Mucosa of stomach (tissue), 1 donor: ENCODE measurements at regions not wholly inside any gene's neighbourhood (a gene's known extent, or its start where the extent isn't known, plus 50 kb on each side); places are given as distances from the start of the nearest gene placed in this dataset.
"Not testable (repeated sequence)": the region's sequence is repeated elsewhere in the genome, so short reads cannot be mapped to it uniquely, and the experiment has no call there.

Source experiments
- H3K27me3 ChIP-seq: one replicate; pipeline ENCODE4 v1.7.0; 2013; ENCODE audit warnings: mild to moderate bottlenecking, low read length; ENCODE audit not compliant: control insufficient read depth, insufficient read depth
- H3K36me3 ChIP-seq: one replicate; pipeline ENCODE4 v1.7.0; 2013; ENCODE audit warnings: low read length; ENCODE audit not compliant: control insufficient read depth, insufficient read depth
- H3K4me1 ChIP-seq: one replicate; pipeline ENCODE4 v1.7.0; 2013; ENCODE audit warnings: mild to moderate bottlenecking, low read length; ENCODE audit not compliant: control insufficient read depth, insufficient read depth
- H3K4me3 ChIP-seq: one replicate; pipeline ENCODE4 v1.7.0; 2013; ENCODE audit warnings: low read length
- H3K9ac ChIP-seq: one replicate; pipeline ENCODE4 v1.7.0; 2013; ENCODE audit warnings: mild to moderate bottlenecking, low read length, moderate library complexity
- H3K9me3 ChIP-seq: one replicate; pipeline ENCODE4 v1.7.0; 2013; ENCODE audit warnings: mild to moderate bottlenecking, low read length, moderate library complexity; ENCODE audit not compliant: control insufficient read depth
- donor health status: Pancreatic carcinoma.

- Histone ChIP-seq H3K27me3 (no peaks in the 10 kb centered on the region), H3K4me1 (no peaks in the 10 kb centered on the region), H3K9me3 (no peaks in the 10 kb centered on the region), H3K4me3 (no peak overlapping the region), H3K9ac (no peak overlapping the region), H3K36me3 (no peaks in the 10 kb centered on the region)
These were observed 307.3 kb upstream of the USP24 start for GRCh38 chr1:55522353-55522903.

- no peaks in the 10 kb centered on the region for H3K36me3 ChIP-seq
These were observed 305.7 kb upstream of the USP24 start for GRCh38 chr1:55520861-55521260.

GRCh38 chr1:55519937-55520683 lies 304.9 kb upstream of the USP24 start:
- Histone ChIP-seq H3K9me3 (no peaks in the 10 kb centered on the region), H3K27me3 (no peaks in the 10 kb centered on the region), H3K9ac (no peak overlapping the region), H3K4me3 (no peak overlapping the region), H3K36me3 (no peaks in the 10 kb centered on the region), H3K4me1 (no peaks in the 10 kb centered on the region)

More at GRCh38 chr1:55520861-55521260, 305.7 kb upstream of the USP24 start:
- Histone ChIP-seq H3K4me3 (no peak overlapping the region), H3K27me3 (no peaks in the 10 kb centered on the region), H3K9ac (no peak overlapping the region), H3K9me3 (no peaks in the 10 kb centered on the region), H3K4me1 (no peaks in the 10 kb centered on the region)

GRCh38 chr1:55519276-55519675 lies 304.1 kb upstream of the USP24 start:
- no peaks in the 10 kb centered on the region for H3K27me3 ChIP-seq
- no peaks in the 10 kb centered on the region for H3K4me1 ChIP-seq
- no peaks in the 10 kb centered on the region for H3K36me3 ChIP-seq
- no peak overlapping the region for H3K9ac ChIP-seq
- no peak overlapping the region for H3K4me3 ChIP-seq
- H3K9me3 ChIP-seq = no peaks in the 10 kb centered on the region

- no peaks in the 10 kb centered on the region for H3K36me3 ChIP-seq
- H3K4me3 ChIP-seq = no peak overlapping the region
- H3K27me3 ChIP-seq = no peaks in the 10 kb centered on the region
- H3K9me3 ChIP-seq = no peaks in the 10 kb centered on the region
- no peaks in the 10 kb centered on the region for H3K4me1 ChIP-seq
- H3K9ac ChIP-seq = no peak overlapping the region
These were observed 301.9 kb upstream of the USP24 start for GRCh38 chr1:55517036-55517435.

- H3K27me3 ChIP-seq, H3K9me3 ChIP-seq, H3K9ac ChIP-seq, H3K4me1 ChIP-seq, H3K36me3 ChIP-seq, H3K4me3 ChIP-seq: not testable (repeated sequence)
These were observed 299.4 kb upstream of the USP24 start for GRCh38 chr1:55514571-55514970.

- H3K4me1 ChIP-seq = no peaks in the 10 kb centered on the region
- H3K27me3 ChIP-seq = no peaks in the 10 kb centered on the region
- no peaks in the 10 kb centered on the region for H3K9me3 ChIP-seq
- no peaks in the 10 kb centered on the region for H3K36me3 ChIP-seq
- no peak overlapping the region for H3K9ac ChIP-seq
- H3K4me3 ChIP-seq = no peak overlapping the region
These were observed 297.3 kb upstream of the USP24 start for GRCh38 chr1:55512466-55512865.

- H3K27me3 ChIP-seq = no peaks in the 10 kb centered on the region
- H3K9ac ChIP-seq = no peak overlapping the region
- no peaks in the 10 kb centered on the region for H3K36me3 ChIP-seq
- no peaks in the 10 kb centered on the region for H3K9me3 ChIP-seq
- H3K4me3 ChIP-seq = no peak overlapping the region
- H3K4me1 ChIP-seq = no peaks in the 10 kb centered on the region
These were observed 292.4 kb upstream of the USP24 start for GRCh38 chr1:55507578-55507931.

- Histone ChIP-seq H3K36me3 (no peaks in the 10 kb centered on the region), H3K9me3 (no peaks in the 10 kb centered on the region), H3K4me1 (no peaks in the 10 kb centered on the region), H3K27me3 (no peaks in the 10 kb centered on the region), H3K4me3 (no peak overlapping the region), H3K9ac (no peak overlapping the region)
These were observed 291.8 kb upstream of the USP24 start for GRCh38 chr1:55506740-55507577.

GRCh38 chr1:55505326-55505725 lies 290.2 kb upstream of the USP24 start:
- H3K36me3 ChIP-seq = no peaks in the 10 kb centered on the region
- no peak overlapping the region for H3K4me3 ChIP-seq
- H3K4me1 ChIP-seq = no peaks in the 10 kb centered on the region
- H3K9me3 ChIP-seq = no peaks in the 10 kb centered on the region
- H3K9ac ChIP-seq = no peak overlapping the region
- no peaks in the 10 kb centered on the region for H3K27me3 ChIP-seq

GRCh38 chr1:55504306-55504731 lies 289.2 kb upstream of the USP24 start:
- Histone ChIP-seq H3K27me3 (no peaks in the 10 kb centered on the region), H3K4me3 (no peak overlapping the region), H3K9me3 (no peaks in the 10 kb centered on the region), H3K9ac (no peak overlapping the region), H3K4me1 (no peaks in the 10 kb centered on the region), H3K36me3 (no peaks in the 10 kb centered on the region)

GRCh38 chr1:55503663-55504305 lies 288.6 kb upstream of the USP24 start:
- no peak overlapping the region for H3K9ac ChIP-seq

More at GRCh38 chr1:55503663-55504305, 288.6 kb upstream of the USP24 start:
- H3K9me3 ChIP-seq = no peaks in the 10 kb centered on the region
- H3K4me1 ChIP-seq = no peaks in the 10 kb centered on the region
- H3K27me3 ChIP-seq = no peaks in the 10 kb centered on the region
- H3K36me3 ChIP-seq = no peaks in the 10 kb centered on the region
- no peak overlapping the region for H3K4me3 ChIP-seq
